GM12873 (cell line): ENCODE measurements at regions not wholly inside any gene's neighbourhood (a gene's known extent, or its start where the extent isn't known, plus 50 kb on each side); places are given as distances from the start of the nearest gene placed in this dataset.

Experiments
- TF ChIP-seq, protein P1 (sequence below): IDR thresholded peaks from 2 replicates; pipeline ENCODE4 v1.5.1; 2012; ENCODE audit warnings: low read depth, mild to moderate bottlenecking, moderate library complexity, low read length, control low read depth; ENCODE audit not compliant: insufficient read depth; ENCODE audit errors: missing control alignments

DNA sequence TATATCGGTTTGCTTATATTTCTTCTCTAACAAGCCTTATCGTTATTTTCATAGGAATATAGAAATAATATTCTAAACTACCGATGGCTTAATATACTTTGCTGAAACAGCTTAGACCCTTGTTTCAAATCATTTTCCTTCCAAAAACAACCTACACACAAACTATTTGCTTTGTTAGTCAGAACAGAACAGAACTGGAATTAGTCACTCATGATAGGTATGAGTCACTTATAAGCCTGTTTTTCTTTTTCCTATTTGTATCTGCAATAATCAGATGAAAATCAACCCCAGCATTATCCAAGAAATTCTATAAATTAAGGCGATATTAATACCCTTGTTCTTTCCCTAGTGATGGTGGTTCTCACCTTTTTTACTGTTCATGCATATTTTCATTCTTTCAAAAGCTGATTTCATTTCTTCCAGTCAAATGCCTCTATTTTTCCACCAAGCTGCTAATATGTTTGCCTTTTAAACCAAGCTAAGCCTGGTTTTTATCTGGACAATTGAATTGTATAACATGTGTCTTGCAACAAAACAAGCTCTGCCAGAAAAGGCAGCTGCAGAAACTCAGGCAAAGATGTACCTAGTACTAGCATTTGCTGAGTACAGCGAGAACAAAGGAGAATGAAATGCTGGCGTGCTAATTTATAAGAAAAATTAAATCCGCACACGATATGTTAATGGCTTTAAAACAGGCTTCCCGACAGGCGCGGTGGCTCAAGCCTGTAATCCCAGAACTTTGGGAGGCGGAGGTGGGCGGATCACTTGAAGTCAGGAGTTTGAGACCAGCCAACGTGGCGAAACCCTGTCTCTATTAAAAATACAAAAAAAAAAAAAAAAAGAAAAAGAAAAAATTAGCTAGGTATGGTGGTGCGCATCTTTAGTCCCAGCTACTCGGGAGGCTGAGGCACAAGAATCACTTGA lies 1418.2 kb downstream of the AACS start:
- TF ChIP-seq, protein P1, sequence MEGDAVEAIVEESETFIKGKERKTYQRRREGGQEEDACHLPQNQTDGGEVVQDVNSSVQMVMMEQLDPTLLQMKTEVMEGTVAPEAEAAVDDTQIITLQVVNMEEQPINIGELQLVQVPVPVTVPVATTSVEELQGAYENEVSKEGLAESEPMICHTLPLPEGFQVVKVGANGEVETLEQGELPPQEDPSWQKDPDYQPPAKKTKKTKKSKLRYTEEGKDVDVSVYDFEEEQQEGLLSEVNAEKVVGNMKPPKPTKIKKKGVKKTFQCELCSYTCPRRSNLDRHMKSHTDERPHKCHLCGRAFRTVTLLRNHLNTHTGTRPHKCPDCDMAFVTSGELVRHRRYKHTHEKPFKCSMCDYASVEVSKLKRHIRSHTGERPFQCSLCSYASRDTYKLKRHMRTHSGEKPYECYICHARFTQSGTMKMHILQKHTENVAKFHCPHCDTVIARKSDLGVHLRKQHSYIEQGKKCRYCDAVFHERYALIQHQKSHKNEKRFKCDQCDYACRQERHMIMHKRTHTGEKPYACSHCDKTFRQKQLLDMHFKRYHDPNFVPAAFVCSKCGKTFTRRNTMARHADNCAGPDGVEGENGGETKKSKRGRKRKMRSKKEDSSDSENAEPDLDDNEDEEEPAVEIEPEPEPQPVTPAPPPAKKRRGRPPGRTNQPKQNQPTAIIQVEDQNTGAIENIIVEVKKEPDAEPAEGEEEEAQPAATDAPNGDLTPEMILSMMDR = no peak

DNA sequence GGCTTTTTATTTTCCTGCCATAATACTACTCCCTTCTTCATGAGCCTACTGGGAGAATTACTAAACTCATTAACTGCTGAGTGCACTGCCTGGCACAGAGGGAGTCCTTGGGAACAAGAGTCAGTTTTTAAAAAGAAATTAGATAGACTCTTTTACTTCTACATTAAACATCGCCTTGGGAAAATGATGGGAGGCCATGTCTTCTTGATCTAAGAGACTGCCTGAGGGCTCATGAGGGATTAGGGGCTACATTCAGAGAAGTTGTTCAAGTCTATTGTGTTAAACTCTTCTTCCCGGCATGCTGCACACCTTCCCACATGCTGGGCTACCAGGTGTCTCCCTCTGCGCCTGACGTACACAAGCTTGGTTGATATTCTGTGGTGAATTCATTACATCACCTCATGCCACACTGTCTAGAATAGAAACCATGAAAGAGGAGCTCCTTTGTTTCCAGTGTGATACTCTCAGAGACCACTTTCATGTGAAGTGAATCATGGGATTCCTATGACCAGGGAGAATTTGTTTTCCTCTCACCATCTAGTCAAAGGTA lies 1422.3 kb downstream of the AACS start:
- TF ChIP-seq, protein P1 = no peak

DNA sequence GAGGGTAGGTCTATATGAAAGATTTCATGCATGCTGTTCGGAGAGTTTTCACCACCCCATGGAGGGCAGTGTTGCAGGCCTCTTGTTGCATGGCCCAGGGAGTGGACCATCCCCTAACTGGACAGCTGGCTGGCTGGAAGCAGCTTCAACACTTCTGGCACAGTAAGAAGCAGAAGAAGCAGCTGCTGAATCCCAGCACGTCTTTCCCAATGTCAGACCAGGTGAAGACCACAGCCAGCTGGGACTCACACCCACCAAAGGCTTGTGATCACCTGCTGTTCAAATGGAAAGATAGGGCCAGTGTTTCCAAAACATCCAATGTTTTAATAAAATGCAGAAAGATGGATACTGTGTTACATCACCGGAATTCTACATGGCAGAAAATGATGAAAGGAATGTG lies 1423.6 kb downstream of the AACS start:
- TF ChIP-seq, protein P1 = no peak

DNA sequence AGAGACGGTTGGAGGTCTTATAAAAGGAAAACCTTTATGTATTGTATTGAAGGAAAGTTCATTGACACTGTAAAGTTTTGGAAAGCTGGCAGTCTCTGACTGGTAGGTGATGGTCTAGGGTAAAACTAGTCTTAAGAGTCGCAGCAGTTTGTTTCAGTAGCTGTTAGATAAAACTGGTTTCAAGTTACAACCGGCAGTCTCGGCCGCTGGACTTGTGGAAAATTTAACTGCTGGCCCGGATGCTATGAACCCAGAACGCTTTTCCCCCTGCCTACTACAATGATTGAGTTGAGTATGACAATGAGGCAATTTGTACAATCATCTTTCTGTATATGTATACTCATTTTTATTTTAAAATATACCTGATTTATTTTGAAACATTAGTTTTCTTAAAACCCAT lies 1426.9 kb downstream of the AACS start:
- TF ChIP-seq, protein P1 = no peak

DNA sequence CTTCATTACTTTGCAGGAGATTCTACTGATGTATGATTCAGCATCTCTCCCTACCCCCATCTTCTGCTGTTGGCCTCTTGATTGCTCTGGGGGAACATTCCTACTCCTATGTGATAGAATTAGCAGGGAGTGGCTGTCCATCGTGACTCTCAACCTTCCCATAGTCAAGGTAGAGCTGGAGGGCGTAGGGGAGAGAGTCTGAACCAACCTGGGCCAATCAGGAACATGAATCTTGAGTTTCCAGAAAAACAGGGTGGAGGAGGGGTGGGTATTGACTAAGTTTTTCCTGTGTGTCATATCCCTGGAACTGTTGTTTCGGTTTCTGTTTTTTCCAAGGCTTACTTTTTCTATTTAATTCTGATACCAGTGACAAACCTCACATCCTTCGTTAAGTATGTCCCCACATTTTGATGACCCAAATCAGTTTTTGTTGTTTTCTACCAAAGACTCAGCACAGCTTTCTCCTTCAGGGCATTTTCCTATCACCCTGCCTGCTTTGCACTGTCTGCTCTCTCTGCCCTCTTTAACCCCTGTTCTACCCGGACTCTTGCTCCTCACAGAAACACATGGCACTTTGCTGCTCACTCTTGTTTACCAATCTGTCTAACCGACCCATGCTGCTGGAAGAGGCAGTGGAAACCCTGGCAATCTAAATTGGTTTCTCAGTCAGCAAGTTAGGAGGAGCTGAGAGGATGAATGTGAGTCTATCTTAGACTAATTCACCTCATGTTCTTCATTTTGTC lies 1428.3 kb downstream of the AACS start:
- TF ChIP-seq, protein P1 = no peak

DNA sequence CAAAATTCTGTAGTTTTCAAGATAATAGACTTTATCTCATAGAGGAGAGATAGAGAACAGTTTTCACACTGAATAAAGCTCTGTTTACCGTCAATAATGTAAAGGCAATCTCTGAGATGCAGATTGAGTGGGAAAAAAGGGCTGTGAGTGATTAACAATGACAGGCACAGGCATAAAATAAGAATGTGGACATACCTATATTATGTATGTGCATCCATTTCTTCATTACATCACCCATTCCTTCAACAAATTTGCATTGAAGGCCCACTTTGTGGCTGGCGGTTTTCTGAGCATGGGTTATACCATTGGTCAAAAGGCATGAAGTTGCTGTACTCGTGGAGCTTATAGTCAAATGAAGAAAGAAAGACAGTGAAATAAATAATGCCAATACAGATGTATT lies 1431.0 kb downstream of the AACS start:
- TF ChIP-seq, protein P1 = no peak
